Ovary (tissue), 7 donors: ENCODE measurements at regions not wholly inside any gene's neighbourhood (a gene's known extent, or its start where the extent isn't known, plus 50 kb on each side); places are given as distances from the start of the nearest gene placed in this dataset.

ENCODE experiments used
- DNase-seq, 5 donors: peaks; one replicate each; pipeline ENCODE4 v3.0.0-alpha.2; 2019 to 2020
- H3K27ac ChIP-seq, 2 donors: fragments of 200-600 bp; one replicate each; pipeline versions ENCODE4 v1.5.1 to v1.8.0; 2019 to 2022
- H3K27me3 ChIP-seq: fragments of 200-600 bp; one replicate; pipeline ENCODE4 v1.8.0; 2022
- H3K36me3 ChIP-seq: fragments of 200-600 bp; sonication (generic); one replicate; pipeline ENCODE4 v1.5.1; 2019
- H3K4me1 ChIP-seq: one replicate; pipeline ENCODE4 v1.8.1; 2013; ENCODE audit warnings: mild to moderate bottlenecking, moderate library complexity; ENCODE audit not compliant: insufficient read depth
- H3K4me3 ChIP-seq: fragments of 200-600 bp; sonication (generic); one replicate; pipeline ENCODE4 v1.5.1; 2017
- H3K9me3 ChIP-seq, 2 donors: fragments of 200-600 bp in 1 of 2; sonication (generic) in 1 of 2; one replicate each; pipeline versions ENCODE4 v1.5.1 to v1.8.1; 2013 to 2019; ENCODE audit warnings: mild to moderate bottlenecking in 1 of 2, moderate library complexity in 1 of 2
- EP300 ChIP-seq: sonication (generic); formaldehyde crosslinking; IDR thresholded peaks from one replicate; pipeline ENCODE4 v1.6.1; 2017; ENCODE audit warnings: antibody characterized with exemption
- POLR2A ChIP-seq: fragments of 450-650 bp; IDR thresholded peaks from one replicate; pipeline ENCODE4 v1.6.1; 2017; ENCODE audit warnings: antibody characterized with exemption, mild to moderate bottlenecking, moderate library complexity
- WGBS, 3 donors: extraction: QIAGEN DNeasy Blood & Tissue Kit in 1 of 3; methylation state at CpG; one replicate each; pipeline versions ENCODE4 v1.1.5 to v1.1.7; 2013 to 2017; 5-methylcytosine and 5-hydroxymethylcytosine counted together
- intact Hi-C, 4 donors: fragments of 100-400 bp; cut with DNase I; formaldehyde crosslinking; loops; one replicate each; pipeline versions ENCODE4 v1.11.0 to v1.15.1; 2022 to 2023
- TF ChIP-seq, protein P1 (sequence below), 3 donors: fragments of 450-650 bp in 2 of 3; fragments of 200-600 bp in 1 of 3; IDR thresholded peaks; one replicate each; pipeline versions ENCODE4 v1.5.1 to v1.8.0; 2016 to 2022; ENCODE audit warnings: antibody characterized with exemption in 3 of 3, mild to moderate bottlenecking in 1 of 3
- donor health status: DM: no; HTN: no; CAD: no; lungs with moderate emphysema.
- donor health status: DM: no; HTN: no; CAD: no.
- donor health status: Bipolar disorder and iron deficiency.
- donor health status: DM: no; HTN: no; CAD: no.
- donor health status: DM: yes; HTN: yes; CAD: no.

DNA sequence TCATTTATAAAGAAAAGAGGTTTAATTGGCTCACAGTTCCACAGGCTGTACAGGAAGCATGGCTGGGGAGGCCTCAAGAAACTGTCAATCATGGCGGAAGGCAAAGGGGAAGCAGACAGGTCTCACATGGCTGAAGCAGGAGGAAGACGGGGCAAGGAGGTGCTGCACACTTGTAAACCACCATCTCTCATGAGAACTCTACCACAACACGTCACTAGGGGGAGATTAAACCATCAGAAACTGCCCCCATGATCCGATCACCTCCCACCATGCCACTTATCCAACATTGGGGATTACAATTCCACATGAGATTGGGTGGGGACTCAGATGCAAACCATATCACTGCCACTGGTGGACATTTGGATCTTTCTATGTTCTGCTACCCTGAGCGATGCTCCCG, 351.4 kb downstream of the NPHP4 start:
- Histone ChIP-seq H3K27ac (no peak overlapping the region), H3K36me3 (no peaks in the 10 kb centered on the region), H3K4me1 (no peaks in the 10 kb centered on the region), H3K27me3 (no peaks in the 10 kb centered on the region), H3K9me3 (no peaks in the 10 kb centered on the region), H3K4me3 (no peak overlapping the region)
- no peak for DNase-seq
- TF ChIP-seq, protein P1, sequence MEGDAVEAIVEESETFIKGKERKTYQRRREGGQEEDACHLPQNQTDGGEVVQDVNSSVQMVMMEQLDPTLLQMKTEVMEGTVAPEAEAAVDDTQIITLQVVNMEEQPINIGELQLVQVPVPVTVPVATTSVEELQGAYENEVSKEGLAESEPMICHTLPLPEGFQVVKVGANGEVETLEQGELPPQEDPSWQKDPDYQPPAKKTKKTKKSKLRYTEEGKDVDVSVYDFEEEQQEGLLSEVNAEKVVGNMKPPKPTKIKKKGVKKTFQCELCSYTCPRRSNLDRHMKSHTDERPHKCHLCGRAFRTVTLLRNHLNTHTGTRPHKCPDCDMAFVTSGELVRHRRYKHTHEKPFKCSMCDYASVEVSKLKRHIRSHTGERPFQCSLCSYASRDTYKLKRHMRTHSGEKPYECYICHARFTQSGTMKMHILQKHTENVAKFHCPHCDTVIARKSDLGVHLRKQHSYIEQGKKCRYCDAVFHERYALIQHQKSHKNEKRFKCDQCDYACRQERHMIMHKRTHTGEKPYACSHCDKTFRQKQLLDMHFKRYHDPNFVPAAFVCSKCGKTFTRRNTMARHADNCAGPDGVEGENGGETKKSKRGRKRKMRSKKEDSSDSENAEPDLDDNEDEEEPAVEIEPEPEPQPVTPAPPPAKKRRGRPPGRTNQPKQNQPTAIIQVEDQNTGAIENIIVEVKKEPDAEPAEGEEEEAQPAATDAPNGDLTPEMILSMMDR (IDR thresholded peaks at IDR 0.05), result no peak
- TF ChIP-seq EP300, result no peak
- no peak for TF ChIP-seq POLR2A
- WGBS, 3 donors, result 66 to 77% (median 70%) methylated on average over 6 of the region's 6 CpGs
- intact Hi-C loops, result no loop called here

DNA sequence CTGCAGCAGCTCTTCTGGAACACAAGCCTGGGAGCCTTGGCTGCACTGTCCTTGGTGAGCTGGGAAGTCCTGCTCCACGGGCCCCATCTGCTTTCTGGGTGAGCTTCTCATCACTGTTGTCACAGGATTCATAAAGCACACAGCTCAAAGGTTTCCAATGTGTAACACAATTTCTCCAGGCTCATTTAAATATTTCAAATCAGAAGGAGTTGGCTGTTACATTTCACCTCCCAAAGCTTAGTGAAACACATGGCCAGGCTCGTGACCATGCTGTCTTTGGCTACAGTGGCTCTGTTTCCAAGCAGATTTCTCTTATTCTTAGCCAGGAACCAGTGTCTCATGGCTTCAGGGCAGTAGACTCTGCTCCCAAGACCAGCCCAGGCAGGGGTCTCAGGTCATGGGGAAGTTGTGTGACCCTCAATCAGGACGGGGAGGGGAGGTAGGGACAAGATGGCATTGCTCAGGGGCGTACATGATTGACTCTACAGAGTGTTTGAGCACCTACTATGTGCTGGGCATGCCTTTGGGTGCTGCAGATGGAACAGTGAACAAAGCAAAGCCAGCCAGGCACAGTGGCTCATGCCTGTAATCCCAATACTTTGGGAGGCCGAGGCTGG, 353.0 kb downstream of the NPHP4 start:
- TF ChIP-seq, protein P1 (IDR thresholded peaks at IDR 0.05), result no peak
- intact Hi-C loops, result no loop called here
- no peaks in the 10 kb centered on the region for H3K9me3 ChIP-seq
- no peak overlapping the region for H3K27ac ChIP-seq
- H3K27me3 ChIP-seq, result no peaks in the 10 kb centered on the region
- no peaks in the 10 kb centered on the region for H3K4me1 ChIP-seq
- no peaks in the 10 kb centered on the region for H3K36me3 ChIP-seq
- no peak overlapping the region for H3K4me3 ChIP-seq
- no peak for DNase-seq
- 65 to 71% (median 71%) methylated on average over 5 of the region's 5 CpGs for WGBS, 3 donors

DNA sequence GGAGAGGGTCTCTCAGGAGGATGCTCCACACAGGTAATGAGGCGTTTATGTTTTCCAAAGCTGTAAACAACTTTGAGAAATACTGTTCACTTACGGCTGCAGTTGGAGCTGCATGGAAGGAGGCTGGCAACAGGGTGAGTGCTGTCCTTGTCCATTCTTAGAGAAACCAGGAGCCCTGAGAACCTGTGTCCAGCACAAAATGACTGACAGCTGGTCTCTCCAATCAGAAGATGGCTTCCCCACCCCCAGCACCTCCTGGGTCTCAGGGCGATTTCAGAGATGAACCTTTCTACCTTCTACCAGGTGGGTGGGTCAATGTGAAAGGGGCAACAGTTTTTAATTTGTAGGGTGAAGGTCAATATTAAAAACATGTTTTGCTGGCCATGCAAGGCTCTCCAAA, 353.6 kb downstream of the NPHP4 start:
- no peak overlapping the region for H3K27ac ChIP-seq
- WGBS, 3 donors, result 69 to 89% (median 74%) methylated on average over 3 of the region's 3 CpGs
- DNase-seq, result no peak
- intact Hi-C loops, result no loop called here
- H3K4me1 ChIP-seq, result no peaks in the 10 kb centered on the region
- no peaks in the 10 kb centered on the region for H3K27me3 ChIP-seq
- no peaks in the 10 kb centered on the region for H3K36me3 ChIP-seq
- TF ChIP-seq EP300 (no peak), POLR2A (no peak)
- TF ChIP-seq, protein P1 (IDR thresholded peaks at IDR 0.05), result no peak
- H3K9me3 ChIP-seq, result no peaks in the 10 kb centered on the region
- no peak overlapping the region for H3K4me3 ChIP-seq

DNA sequence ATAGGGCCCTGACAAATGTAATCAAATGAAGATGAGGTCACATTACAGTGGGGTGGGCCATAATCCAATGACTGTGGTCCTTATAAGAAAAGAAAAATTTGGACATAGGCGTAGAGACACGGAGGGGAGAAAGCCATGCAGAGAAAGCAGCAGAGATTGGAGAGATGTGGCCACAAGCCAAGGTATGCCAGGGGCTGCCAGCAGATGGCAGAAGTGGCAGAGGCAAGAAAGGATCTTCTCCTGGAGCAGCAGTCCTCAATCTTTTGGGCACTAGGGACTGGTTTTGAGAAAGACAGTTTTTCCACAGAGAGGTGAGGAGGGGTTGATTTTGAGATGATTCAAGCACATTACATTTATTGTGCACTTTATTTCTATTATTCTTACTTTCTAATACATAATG, 355.1 kb downstream of the NPHP4 start:
- DNase-seq, result no peak
- TF ChIP-seq, protein P1 (IDR thresholded peaks at IDR 0.05), result no peak
- no peak for TF ChIP-seq EP300
- TF ChIP-seq POLR2A, result no peak
- 59 to 63% (median 63%) methylated on average over 2 of the region's 2 CpGs for WGBS, 3 donors
- intact Hi-C loops, result no loop called here
- Histone ChIP-seq H3K4me1 (no peaks in the 10 kb centered on the region), H3K9me3 (no peaks in the 10 kb centered on the region), H3K27ac (no peak overlapping the region), H3K4me3 (no peak overlapping the region), H3K36me3 (no peaks in the 10 kb centered on the region), H3K27me3 (no peaks in the 10 kb centered on the region)
